ENCODE measurements at regions not wholly inside any gene's neighbourhood (a gene's known extent, or its start where the extent isn't known, plus 50 kb on each side); places are given as distances from the start of the nearest gene placed in this dataset.

GRCh38 chr2:65724336-65724735 is 291.9 kb upstream of the SPRED2 start:
- no peak overlapping the region for H3K27ac Mint-ChIP-seq (ENCODE audit: low read depth)
- no peak for DNase-seq (ENCODE audit: low spot score in 2 of 2)
- no peaks in the 10 kb centered on the region for H3K36me3 Mint-ChIP-seq (ENCODE audit: insufficient read depth)
- ATAC-seq (replicated peaks; ENCODE audit: extremely low read depth, poor library complexity, severe bottlenecking) = no peak
- H3K27me3 Mint-ChIP-seq = peaks cover 29% of the 10 kb centered on the region
- H3K9me3 Mint-ChIP-seq = no peaks in the 10 kb centered on the region
- no peak overlapping the region for H3K4me3 Mint-ChIP-seq
- H3K4me1 Mint-ChIP-seq = no peaks in the 10 kb centered on the region

DNA sequence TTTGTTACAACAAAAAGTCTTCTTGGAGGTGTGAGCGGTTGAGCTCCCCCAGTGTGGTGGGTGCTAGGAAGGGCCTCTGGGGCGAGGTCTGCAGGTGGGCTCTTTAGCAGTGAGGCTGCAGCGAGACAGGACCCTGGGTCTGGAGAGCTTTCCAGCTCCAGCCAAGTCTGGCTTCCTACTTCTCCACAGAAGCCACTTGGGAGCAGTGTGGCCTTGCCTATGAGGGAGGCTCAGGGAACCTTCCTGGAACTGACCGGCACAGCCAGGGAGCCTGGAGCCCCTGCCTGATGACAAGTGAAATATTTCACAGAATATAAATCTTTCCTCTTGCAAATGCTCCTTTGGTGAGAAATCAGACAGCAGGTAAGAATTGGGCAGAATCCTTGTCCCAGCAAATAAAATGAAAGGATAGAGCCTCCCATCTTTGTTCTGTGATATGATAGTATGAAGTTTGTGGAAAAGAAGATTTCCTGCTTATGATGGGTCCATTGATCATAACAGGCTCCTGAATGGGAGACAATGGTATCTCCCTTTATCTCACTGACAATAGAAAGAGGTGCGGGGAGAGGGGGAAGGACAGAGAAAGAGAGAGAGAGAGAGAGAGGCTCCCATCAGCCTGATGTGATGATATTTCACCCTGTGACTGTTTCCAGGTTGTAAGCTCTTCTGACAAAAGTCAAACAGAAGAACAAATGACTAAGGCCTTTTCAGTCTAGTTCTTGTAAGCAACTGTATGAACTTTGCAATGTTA is 289.8 kb upstream of the SPRED2 start:
- no peak overlapping the region for H3K4me3 Mint-ChIP-seq
- H3K27ac Mint-ChIP-seq (ENCODE audit: low read depth) = no peak overlapping the region
- H3K9me3 Mint-ChIP-seq = no peaks in the 10 kb centered on the region
- no peaks in the 10 kb centered on the region for H3K4me1 Mint-ChIP-seq
- peaks cover 45% of the 10 kb centered on the region for H3K27me3 Mint-ChIP-seq
- no peak for DNase-seq (ENCODE audit: low spot score in 2 of 2)
- no peaks in the 10 kb centered on the region for H3K36me3 Mint-ChIP-seq (ENCODE audit: insufficient read depth)
- ATAC-seq (replicated peaks; ENCODE audit: extremely low read depth, poor library complexity, severe bottlenecking) = no peak

- Mint-ChIP-seq H3K9me3 (no peaks in the 10 kb centered on the region), H3K27ac (ENCODE audit: low read depth) (no peak overlapping the region), H3K4me1 (no peaks in the 10 kb centered on the region), H3K4me3 (no peak overlapping the region), H3K36me3 (ENCODE audit: insufficient read depth) (no peaks in the 10 kb centered on the region), H3K27me3 (peaks cover 39% of the 10 kb centered on the region)
- no peak for DNase-seq (ENCODE audit: low spot score in 2 of 2)
- no peak for ATAC-seq (replicated peaks; ENCODE audit: extremely low read depth, poor library complexity, severe bottlenecking)
These were observed 284.3 kb upstream of the SPRED2 start for GRCh38 chr2:65716698-65717097.

DNA sequence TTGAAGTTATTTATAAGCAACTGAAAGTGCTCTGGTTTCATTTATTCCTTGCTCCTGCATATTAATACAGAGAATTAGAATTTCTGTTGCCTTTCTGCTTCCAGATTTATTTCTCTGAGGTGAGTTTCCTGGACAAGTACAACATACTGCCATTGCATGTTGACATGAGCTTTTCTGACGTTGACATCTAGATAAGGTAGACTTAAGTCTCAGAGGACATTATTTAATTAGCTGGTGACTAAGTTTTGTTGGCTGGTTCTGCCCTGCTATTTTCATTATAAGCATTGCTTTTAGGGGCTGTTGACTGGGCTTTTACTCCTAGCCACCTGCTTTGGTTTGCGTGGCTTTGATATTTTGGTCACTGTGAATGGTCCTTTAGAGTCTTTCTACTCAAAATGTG is 282.9 kb upstream of the SPRED2 start:
- Mint-ChIP-seq H3K4me1 (no peaks in the 10 kb centered on the region), H3K27me3 (peaks cover 32% of the 10 kb centered on the region), H3K27ac (ENCODE audit: low read depth) (no peak overlapping the region), H3K9me3 (no peaks in the 10 kb centered on the region), H3K36me3 (ENCODE audit: insufficient read depth) (no peaks in the 10 kb centered on the region), H3K4me3 (no peak overlapping the region)
- DNase-seq (ENCODE audit: low spot score in 2 of 2) (no peak), ATAC-seq (replicated peaks; ENCODE audit: extremely low read depth, poor library complexity, severe bottlenecking) (no peak)

DNA sequence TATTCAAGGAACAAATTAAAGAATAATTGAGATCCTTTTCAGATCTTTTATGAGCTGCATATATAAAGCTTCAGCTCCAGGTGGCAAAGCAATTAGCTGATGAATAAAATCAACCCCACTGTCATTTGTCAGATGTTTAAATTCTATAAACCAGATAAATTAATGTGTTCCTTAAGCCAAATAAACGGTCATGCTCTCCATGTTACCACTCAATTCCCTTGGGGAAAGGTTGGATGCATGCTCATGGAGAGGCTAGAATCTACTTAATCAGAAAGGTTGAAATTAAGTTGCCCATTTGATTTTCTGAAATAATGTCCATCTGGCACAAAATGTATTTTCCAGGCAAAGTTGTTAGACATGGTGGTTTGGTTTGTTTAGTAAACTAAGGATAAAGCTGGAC is 282.5 kb upstream of the SPRED2 start:
- Mint-ChIP-seq H3K36me3 (ENCODE audit: insufficient read depth) (no peaks in the 10 kb centered on the region), H3K27me3 (peaks cover 27% of the 10 kb centered on the region), H3K4me3 (no peak overlapping the region), H3K4me1 (no peaks in the 10 kb centered on the region), H3K27ac (ENCODE audit: low read depth) (no peak overlapping the region), H3K9me3 (no peaks in the 10 kb centered on the region)
- ATAC-seq (replicated peaks; ENCODE audit: extremely low read depth, poor library complexity, severe bottlenecking) (no peak), DNase-seq (ENCODE audit: low spot score in 2 of 2) (no peak)

GRCh38 chr2:65711863-65712262 is 279.5 kb upstream of the SPRED2 start:
- Mint-ChIP-seq H3K27me3 (peaks cover 20% of the 10 kb centered on the region), H3K27ac (ENCODE audit: low read depth) (no peak overlapping the region), H3K4me3 (no peak overlapping the region), H3K9me3 (no peaks in the 10 kb centered on the region), H3K36me3 (ENCODE audit: insufficient read depth) (peaks cover 3% of the 10 kb centered on the region), H3K4me1 (no peaks in the 10 kb centered on the region)
- DNase-seq (ENCODE audit: low spot score in 2 of 2) (no peak), ATAC-seq (replicated peaks; ENCODE audit: extremely low read depth, poor library complexity, severe bottlenecking) (no peak)

DNA sequence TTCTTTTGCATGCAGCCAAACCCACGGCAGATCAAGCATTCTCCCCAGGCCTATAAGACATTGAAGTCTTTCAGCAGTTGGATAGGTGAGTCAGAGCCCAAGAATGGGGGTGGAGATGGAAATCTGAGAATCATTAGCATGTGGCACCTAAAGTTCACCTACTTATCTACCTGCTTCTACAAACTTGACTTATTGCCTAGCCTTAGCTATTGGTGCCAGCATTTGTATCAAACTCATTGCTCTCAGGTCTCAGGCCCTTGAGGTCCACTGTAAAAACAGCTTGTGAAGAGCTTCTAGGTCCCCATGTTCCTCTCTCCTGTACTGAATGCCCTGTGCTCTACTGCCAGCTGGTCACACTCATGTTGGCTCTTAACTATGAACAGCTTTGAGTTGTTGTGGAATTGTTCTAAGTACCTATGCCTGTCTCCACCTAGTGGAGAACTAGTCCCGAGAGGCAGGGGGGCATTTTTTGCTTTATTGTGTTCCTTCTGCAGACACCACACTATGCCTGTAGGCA is 278.4 kb upstream of the SPRED2 start:
- no peaks in the 10 kb centered on the region for H3K4me1 Mint-ChIP-seq
- no peaks in the 10 kb centered on the region for H3K9me3 Mint-ChIP-seq
- ATAC-seq (replicated peaks; ENCODE audit: extremely low read depth, poor library complexity, severe bottlenecking) (no peak), DNase-seq (ENCODE audit: low spot score in 2 of 2) (no peak)
- peaks cover 3% of the 10 kb centered on the region for H3K36me3 Mint-ChIP-seq (ENCODE audit: insufficient read depth)
- H3K27me3 Mint-ChIP-seq = peaks cover 17% of the 10 kb centered on the region
- H3K4me3 Mint-ChIP-seq = no peak overlapping the region
- H3K27ac Mint-ChIP-seq (ENCODE audit: low read depth) = no peak overlapping the region

DNA sequence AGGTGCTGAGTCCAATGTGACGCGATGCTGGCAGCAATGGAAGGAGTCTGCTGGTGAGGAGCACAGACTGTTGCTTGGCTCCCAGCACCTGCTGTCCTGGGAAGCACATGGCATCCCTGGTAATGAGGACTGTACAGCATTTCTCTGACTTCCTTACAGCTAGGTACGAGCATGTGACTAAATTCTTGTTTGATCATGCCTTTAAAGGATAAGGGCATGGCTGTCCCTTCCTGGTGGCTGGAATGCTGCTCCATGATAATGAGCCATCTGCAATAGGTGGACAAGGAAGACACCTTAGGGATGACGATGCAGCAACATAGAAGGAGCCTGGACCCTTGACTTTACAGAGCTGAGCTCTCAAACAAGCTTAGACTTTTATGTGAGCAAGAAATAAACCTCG is 278.0 kb upstream of the SPRED2 start:
- DNase-seq (ENCODE audit: low spot score in 2 of 2) (no peak), ATAC-seq (replicated peaks; ENCODE audit: extremely low read depth, poor library complexity, severe bottlenecking) (no peak)
- no peak overlapping the region for H3K27ac Mint-ChIP-seq (ENCODE audit: low read depth)
- peaks cover 3% of the 10 kb centered on the region for H3K36me3 Mint-ChIP-seq (ENCODE audit: insufficient read depth)
- H3K4me3 Mint-ChIP-seq = no peak overlapping the region
- peaks cover 17% of the 10 kb centered on the region for H3K27me3 Mint-ChIP-seq
- H3K4me1 Mint-ChIP-seq = no peaks in the 10 kb centered on the region
- H3K9me3 Mint-ChIP-seq = no peaks in the 10 kb centered on the region

DNA sequence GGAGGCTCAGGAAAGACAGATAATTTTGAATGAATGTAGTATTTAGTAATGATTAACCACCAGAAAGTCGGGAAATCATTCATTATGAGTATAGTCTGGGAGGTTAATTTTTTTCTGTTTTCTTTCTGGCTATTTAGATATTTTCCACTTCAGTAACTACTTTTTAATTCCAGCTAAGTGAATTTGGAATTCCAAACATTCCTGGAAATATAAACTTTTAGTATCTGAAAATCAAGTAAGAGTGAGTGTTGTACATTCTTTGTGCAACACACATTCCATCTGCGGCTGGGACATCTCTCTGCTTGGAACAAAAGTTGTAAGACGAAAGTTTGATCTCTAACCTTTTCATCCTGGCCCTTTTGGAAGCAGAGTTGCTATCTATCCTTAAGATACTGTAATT is 275.7 kb upstream of the SPRED2 start:
- Mint-ChIP-seq H3K4me1 (no peaks in the 10 kb centered on the region), H3K9me3 (no peaks in the 10 kb centered on the region), H3K36me3 (ENCODE audit: insufficient read depth) (peaks cover 3% of the 10 kb centered on the region), H3K27me3 (peaks cover 26% of the 10 kb centered on the region), H3K4me3 (no peak overlapping the region), H3K27ac (ENCODE audit: low read depth) (no peak overlapping the region)
- ATAC-seq (replicated peaks; ENCODE audit: extremely low read depth, poor library complexity, severe bottlenecking) = no peak
- DNase-seq (ENCODE audit: low spot score in 2 of 2) = no peak

DNA sequence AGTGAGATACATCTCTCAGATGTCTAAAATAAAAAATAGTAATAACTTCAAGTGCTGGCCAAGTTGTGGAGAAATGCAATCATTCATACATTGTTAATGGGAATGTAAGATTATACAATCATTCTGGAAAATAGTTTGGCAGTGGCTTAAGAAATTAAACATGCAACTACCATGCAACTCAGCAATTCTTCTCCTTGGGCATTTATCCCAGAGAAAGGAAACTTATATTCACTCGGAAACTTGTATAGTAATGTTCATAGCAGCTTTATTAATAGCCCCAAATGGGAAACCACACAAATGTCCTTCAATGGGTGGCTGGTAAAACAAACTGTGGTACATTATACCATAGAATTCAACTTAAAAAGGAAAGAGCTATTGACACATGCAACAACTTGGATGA is 274.0 kb upstream of the SPRED2 start:
- ATAC-seq (replicated peaks; ENCODE audit: extremely low read depth, poor library complexity, severe bottlenecking) (no peak), DNase-seq (ENCODE audit: low spot score in 2 of 2) (no peak)
- H3K4me3 Mint-ChIP-seq = no peak overlapping the region
- no peaks in the 10 kb centered on the region for H3K4me1 Mint-ChIP-seq
- H3K27me3 Mint-ChIP-seq = peaks cover 36% of the 10 kb centered on the region
- H3K9me3 Mint-ChIP-seq = no peaks in the 10 kb centered on the region
- peaks cover 3% of the 10 kb centered on the region for H3K36me3 Mint-ChIP-seq (ENCODE audit: insufficient read depth)
- H3K27ac Mint-ChIP-seq (ENCODE audit: low read depth) = no peak overlapping the region

- ATAC-seq (replicated peaks; ENCODE audit: extremely low read depth, poor library complexity, severe bottlenecking) = no peak
These were observed 268.8 kb upstream of the SPRED2 start for GRCh38 chr2:65701191-65701590.

GRCh38 chr2:65700720-65701119 is 268.3 kb upstream of the SPRED2 start:
- Mint-ChIP-seq H3K9me3 (no peaks in the 10 kb centered on the region), H3K36me3 (ENCODE audit: insufficient read depth) (no peaks in the 10 kb centered on the region), H3K27ac (ENCODE audit: low read depth) (no peak overlapping the region), H3K4me1 (no peaks in the 10 kb centered on the region), H3K4me3 (no peak overlapping the region), H3K27me3 (peaks cover 44% of the 10 kb centered on the region)
- no peak for DNase-seq (ENCODE audit: low spot score in 2 of 2)
- no peak for ATAC-seq (replicated peaks; ENCODE audit: extremely low read depth, poor library complexity, severe bottlenecking)

More at GRCh38 chr2:65701191-65701590, 268.8 kb upstream of the SPRED2 start:
- no peaks in the 10 kb centered on the region for H3K9me3 Mint-ChIP-seq
- H3K27ac Mint-ChIP-seq (ENCODE audit: low read depth) = no peak overlapping the region
- H3K4me1 Mint-ChIP-seq = no peaks in the 10 kb centered on the region
- peaks cover 44% of the 10 kb centered on the region for H3K27me3 Mint-ChIP-seq
- DNase-seq (ENCODE audit: low spot score in 2 of 2) = no peak
- no peak overlapping the region for H3K4me3 Mint-ChIP-seq
- H3K36me3 Mint-ChIP-seq (ENCODE audit: insufficient read depth) = no peaks in the 10 kb centered on the region

DNA sequence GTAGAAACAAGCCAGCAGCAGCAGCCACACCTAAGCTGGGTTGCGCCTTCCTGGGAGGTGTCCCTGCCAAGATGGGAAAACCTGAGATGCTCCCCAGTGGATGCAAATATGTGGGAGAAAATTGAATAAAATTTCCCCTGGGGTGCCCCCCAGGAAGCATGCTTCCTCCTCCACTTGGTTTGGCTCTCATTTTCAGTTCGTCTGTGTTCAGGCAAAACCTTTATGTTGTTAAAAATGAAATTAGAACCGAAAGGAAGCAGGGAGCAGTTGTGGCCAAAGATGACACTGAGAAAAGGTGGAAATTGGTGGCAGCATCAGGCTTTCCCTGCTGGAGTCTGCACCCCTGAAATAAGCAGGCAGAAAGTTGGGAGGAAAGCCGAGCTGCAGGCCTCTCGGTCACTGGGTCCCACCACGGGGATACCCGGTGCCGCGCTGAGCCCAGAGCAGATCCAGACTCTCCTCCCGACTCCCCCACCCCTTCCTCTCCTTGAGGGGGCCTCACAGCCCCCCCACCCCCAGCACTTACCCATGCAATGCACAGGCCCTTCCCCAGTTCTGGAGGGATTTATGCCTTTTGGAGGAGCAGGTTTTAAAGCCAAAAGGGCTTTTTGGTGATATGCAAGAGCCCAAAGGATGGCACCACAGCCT is 267.7 kb upstream of the SPRED2 start:
- H3K4me3 Mint-ChIP-seq = no peak overlapping the region
- H3K36me3 Mint-ChIP-seq (ENCODE audit: insufficient read depth) = no peaks in the 10 kb centered on the region
- DNase-seq (ENCODE audit: low spot score in 2 of 2) = no peak
- no peak for ATAC-seq (replicated peaks; ENCODE audit: extremely low read depth, poor library complexity, severe bottlenecking)
- H3K27ac Mint-ChIP-seq (ENCODE audit: low read depth) = no peak overlapping the region
- no peaks in the 10 kb centered on the region for H3K4me1 Mint-ChIP-seq
- H3K9me3 Mint-ChIP-seq = no peaks in the 10 kb centered on the region
- peaks cover 44% of the 10 kb centered on the region for H3K27me3 Mint-ChIP-seq
